Osteocyte (in vitro differentiated cells): ENCODE measurements at regions not wholly inside any gene's neighbourhood (a gene's known extent, or its start where the extent isn't known, plus 50 kb on each side); places are given as distances from the start of the nearest gene placed in this dataset.

Experiments
- DNase-seq: peaks from one replicate; pipeline ENCODE4 v3.0.0; 2021; ENCODE audit warnings: mixed read lengths; ENCODE audit not compliant: unreplicated experiment; ENCODE audit errors: extremely low spot score
- H3K27ac Mint-ChIP-seq: one replicate; pipeline ENCODE4 v1.8.0; 2021; ENCODE audit warnings: mild to moderate bottlenecking, mixed read lengths; ENCODE audit not compliant: unreplicated experiment
- H3K27me3 Mint-ChIP-seq: one replicate; pipeline ENCODE4 v1.8.0; 2021; ENCODE audit warnings: mixed read lengths; ENCODE audit not compliant: unreplicated experiment
- H3K36me3 Mint-ChIP-seq: one replicate; pipeline ENCODE4 v1.8.0; 2021; ENCODE audit warnings: mixed read lengths; ENCODE audit not compliant: unreplicated experiment
- H3K4me1 Mint-ChIP-seq: one replicate; pipeline ENCODE4 v1.8.0; 2021; ENCODE audit warnings: mixed read lengths; ENCODE audit not compliant: unreplicated experiment
- H3K4me3 Mint-ChIP-seq: one replicate; pipeline ENCODE4 v1.8.0; 2021; ENCODE audit warnings: mild to moderate bottlenecking, moderate library complexity, mixed read lengths; ENCODE audit not compliant: unreplicated experiment
- H3K9me3 Mint-ChIP-seq: one replicate; pipeline ENCODE4 v1.8.0; 2021; ENCODE audit warnings: mixed read lengths; ENCODE audit not compliant: unreplicated experiment
- TF ChIP-seq, protein P1 (sequence below): fragments of 200-600 bp; sonication (generic); IDR thresholded peaks from 2 replicates; pipeline ENCODE4 v1.5.0; 2021; ENCODE audit warnings: antibody characterized with exemption, mild to moderate bottlenecking, moderate library complexity

GRCh38 chr17:5871666-5872065, 198.5 kb upstream of the WSCD1 start:
- peaks cover 10% of the 10 kb centered on the region for H3K27me3 Mint-ChIP-seq
- H3K9me3 Mint-ChIP-seq = no peaks in the 10 kb centered on the region
- TF ChIP-seq, protein P1, sequence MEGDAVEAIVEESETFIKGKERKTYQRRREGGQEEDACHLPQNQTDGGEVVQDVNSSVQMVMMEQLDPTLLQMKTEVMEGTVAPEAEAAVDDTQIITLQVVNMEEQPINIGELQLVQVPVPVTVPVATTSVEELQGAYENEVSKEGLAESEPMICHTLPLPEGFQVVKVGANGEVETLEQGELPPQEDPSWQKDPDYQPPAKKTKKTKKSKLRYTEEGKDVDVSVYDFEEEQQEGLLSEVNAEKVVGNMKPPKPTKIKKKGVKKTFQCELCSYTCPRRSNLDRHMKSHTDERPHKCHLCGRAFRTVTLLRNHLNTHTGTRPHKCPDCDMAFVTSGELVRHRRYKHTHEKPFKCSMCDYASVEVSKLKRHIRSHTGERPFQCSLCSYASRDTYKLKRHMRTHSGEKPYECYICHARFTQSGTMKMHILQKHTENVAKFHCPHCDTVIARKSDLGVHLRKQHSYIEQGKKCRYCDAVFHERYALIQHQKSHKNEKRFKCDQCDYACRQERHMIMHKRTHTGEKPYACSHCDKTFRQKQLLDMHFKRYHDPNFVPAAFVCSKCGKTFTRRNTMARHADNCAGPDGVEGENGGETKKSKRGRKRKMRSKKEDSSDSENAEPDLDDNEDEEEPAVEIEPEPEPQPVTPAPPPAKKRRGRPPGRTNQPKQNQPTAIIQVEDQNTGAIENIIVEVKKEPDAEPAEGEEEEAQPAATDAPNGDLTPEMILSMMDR = no peak
- H3K27ac Mint-ChIP-seq = no peak overlapping the region
- DNase-seq = peak; percentile 63
- no peaks in the 10 kb centered on the region for H3K36me3 Mint-ChIP-seq
- H3K4me1 Mint-ChIP-seq = no peaks in the 10 kb centered on the region
- H3K4me3 Mint-ChIP-seq = no peak overlapping the region

DNA sequence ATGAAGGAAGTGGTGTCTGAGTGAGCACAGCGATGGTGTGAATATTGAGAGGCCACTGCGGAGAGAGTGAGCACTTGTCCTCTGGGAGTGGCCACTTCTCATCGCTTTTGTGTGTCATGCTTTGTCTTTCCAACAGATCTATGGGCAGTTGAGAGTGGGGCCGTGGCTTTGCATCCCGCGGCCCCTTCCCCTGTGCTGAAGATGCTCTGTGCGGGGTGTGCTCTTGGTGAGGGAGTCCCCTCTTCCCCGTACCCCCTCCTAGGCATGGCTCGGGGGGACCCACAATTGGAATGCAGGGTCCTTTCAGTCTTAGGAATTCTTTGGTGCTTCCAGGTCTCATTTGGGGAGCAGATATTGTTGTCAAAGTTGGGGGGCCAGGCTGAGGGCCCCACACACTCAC, 197.3 kb upstream of the WSCD1 start:
- Mint-ChIP-seq H3K4me3 (no peak overlapping the region), H3K4me1 (no peaks in the 10 kb centered on the region), H3K27me3 (peaks cover 8% of the 10 kb centered on the region), H3K36me3 (no peaks in the 10 kb centered on the region), H3K9me3 (no peaks in the 10 kb centered on the region), H3K27ac (no peak overlapping the region)
- TF ChIP-seq, protein P1 = no peak
- DNase-seq = peak; percentile 53

DNA sequence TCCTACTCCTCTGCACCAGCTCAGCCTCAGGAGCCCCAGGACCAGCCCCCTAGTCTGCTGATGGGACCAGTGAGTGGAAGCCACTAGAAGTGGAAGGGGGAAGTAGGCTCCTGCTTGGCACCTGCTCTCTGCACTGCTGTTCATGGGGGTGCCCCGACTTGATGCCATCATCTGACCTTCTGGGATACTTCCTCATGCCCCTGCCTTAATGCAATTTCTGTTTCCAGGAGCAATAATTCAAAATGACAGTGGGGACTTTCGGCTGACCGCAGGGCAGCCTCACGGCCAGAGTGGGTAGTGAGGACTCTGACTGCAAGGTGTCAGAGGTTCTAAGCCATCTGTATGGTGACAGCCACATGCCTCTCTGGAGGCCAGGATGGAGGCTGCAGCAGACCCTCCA, 196.4 kb upstream of the WSCD1 start:
- H3K4me1 Mint-ChIP-seq = no peaks in the 10 kb centered on the region
- TF ChIP-seq, protein P1 = no peak
- no peak overlapping the region for H3K27ac Mint-ChIP-seq
- no peaks in the 10 kb centered on the region for H3K36me3 Mint-ChIP-seq
- DNase-seq = peak; percentile 62
- H3K9me3 Mint-ChIP-seq = no peaks in the 10 kb centered on the region
- peaks cover 8% of the 10 kb centered on the region for H3K27me3 Mint-ChIP-seq
- no peak overlapping the region for H3K4me3 Mint-ChIP-seq

GRCh38 chr17:5874486-5874885, 195.7 kb upstream of the WSCD1 start:
- no peak overlapping the region for H3K4me3 Mint-ChIP-seq
- no peak overlapping the region for H3K27ac Mint-ChIP-seq
- TF ChIP-seq, protein P1 = no peak
- H3K9me3 Mint-ChIP-seq = no peaks in the 10 kb centered on the region
- H3K27me3 Mint-ChIP-seq = peaks cover 8% of the 10 kb centered on the region
- H3K4me1 Mint-ChIP-seq = no peaks in the 10 kb centered on the region
- H3K36me3 Mint-ChIP-seq = no peaks in the 10 kb centered on the region
- peak; percentile 57 for DNase-seq

- H3K27ac Mint-ChIP-seq = no peak overlapping the region
- no peak overlapping the region for H3K4me3 Mint-ChIP-seq
- TF ChIP-seq, protein P1 = no peak
- no peaks in the 10 kb centered on the region for H3K4me1 Mint-ChIP-seq
- no peaks in the 10 kb centered on the region for H3K36me3 Mint-ChIP-seq
- no peaks in the 10 kb centered on the region for H3K9me3 Mint-ChIP-seq
- H3K27me3 Mint-ChIP-seq = peaks cover 8% of the 10 kb centered on the region
- DNase-seq = no peak
Measured at GRCh38 chr17:5877366-5877765, 192.8 kb upstream of the WSCD1 start.
